Frontal cortex (tissue), 3 donors: ENCODE measurements at regions not wholly inside any gene's neighbourhood (a gene's known extent, or its start where the extent isn't known, plus 50 kb on each side); places are given as distances from the start of the nearest gene placed in this dataset.
"Not testable (repeated sequence)": the region's sequence is repeated elsewhere in the genome, so short reads cannot be mapped to it uniquely, and the experiment has no call there.

Experiments
- DNase-seq, 2 donors: peaks; one replicate each; pipeline ENCODE4 v3.0.0; 2012; ENCODE audit warnings: low spot score in 2 of 2
- FAIRE-seq: peaks from 2 replicates; lab custom pipeline; 2012; peaks lifted over from hg19 to GRCh38; lab: Jason Lieb, UNC
- donor health status: control.
- donor health status: control.
- donor health status: control.

DNA sequence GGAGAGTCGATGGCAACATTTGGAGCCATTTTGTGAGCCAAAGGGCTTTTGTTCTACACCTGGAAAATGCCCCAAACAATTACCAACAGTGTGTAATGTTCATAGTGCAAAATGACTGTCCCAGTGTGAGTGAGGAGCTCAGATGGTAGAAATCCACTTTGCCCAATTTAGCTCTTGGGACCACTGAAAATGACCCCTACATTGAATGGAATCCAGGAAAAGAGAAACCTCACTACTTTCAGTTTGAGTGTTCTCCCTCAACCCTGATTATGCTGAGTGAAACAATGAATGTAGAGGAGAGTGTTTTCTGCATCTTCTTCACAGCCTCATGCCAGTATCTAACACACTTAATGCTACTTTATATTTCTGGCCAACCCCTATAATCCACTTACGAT lies 84.9 kb upstream of the NRN1 start:
- FAIRE-seq (no peak), DNase-seq (no peak)

- DNase-seq: no peak
- no peak for FAIRE-seq
Measured at GRCh38 chr6:6090861-6091607, 84.3 kb upstream of the NRN1 start.

DNA sequence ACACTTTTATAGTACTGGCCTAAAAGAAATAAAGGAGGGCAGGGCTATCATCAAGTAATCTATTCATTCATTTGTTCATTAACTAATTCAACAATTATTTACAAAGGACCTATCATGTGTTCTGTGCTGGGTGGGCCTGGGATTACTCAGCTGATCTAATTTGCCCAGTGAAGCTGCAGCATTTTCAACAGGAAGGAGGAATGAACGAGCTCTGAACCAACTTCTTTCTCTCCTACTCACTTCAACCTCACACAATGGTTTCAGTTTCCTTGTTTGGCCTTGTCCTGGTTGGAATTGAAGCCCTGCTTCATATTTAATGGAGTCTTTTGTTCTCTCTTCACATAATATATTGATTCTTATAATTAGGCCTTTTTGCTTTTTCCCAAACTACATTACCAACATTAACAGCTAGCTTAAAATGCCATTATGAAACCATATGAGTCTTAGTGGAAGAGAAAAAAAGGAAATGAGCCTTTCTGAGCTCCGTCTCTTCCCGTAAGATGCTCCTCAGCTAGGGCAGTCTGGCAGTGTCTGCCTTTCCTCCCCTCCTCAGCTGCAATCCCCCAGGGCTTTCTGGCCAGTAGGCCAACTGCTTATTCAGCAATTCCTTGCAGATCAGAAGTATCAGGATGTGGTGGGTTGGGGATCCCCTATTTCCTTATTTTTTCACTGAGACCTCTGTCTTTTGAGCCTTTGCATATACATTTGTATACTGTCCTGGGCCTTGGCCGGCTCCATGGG lies 79.4 kb upstream of the NRN1 start:
- DNase-seq (no peak), FAIRE-seq (no peak)

- FAIRE-seq: no peak
- no peak for DNase-seq
Measured at GRCh38 chr6:6080975-6081374, 74.2 kb upstream of the NRN1 start.

DNA sequence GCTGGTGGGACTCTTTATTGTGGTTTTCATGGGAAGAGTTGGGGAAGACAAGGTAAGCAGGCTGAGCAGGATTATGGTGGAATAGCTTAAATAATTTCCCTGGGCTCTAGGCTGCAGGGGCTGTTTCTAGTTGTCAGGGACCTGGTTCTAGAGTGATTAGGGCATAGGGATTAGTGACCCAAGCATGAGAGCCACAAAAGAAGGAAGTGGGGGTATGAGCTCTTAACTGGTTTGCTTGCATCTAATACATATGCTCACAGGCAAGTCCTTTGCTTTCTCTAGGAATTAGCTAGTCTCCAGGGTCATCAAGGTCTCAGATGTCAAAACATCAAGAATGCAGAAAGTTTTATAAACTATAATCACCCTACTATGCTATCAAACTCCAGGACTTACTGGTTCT lies 67.5 kb upstream of the NRN1 start:
- FAIRE-seq: no peak
- DNase-seq: no peak

- DNase-seq, FAIRE-seq: not testable (repeated sequence)
Measured at GRCh38 chr6:6068157-6068556, 61.4 kb upstream of the NRN1 start.

- FAIRE-seq (no peak), DNase-seq (no peak)
Measured at GRCh38 chr6:6058054-6058444, 51.3 kb upstream of the NRN1 start.

GRCh38 chr6:6057442-6058053 lies 50.8 kb upstream of the NRN1 start:
- peak; percentile 14 to 37 for DNase-seq
- peak; percentile 39 for FAIRE-seq
